Activated T-helper 1 cell treated with anti-CD3 and anti-CD28 coated beads, Interleukin-12 subunit alpha, Interleukin-12 subunit beta, Interleukin-2, Interleukin-4 antibody, amounts not matched to agents 30 ng/mL and 10 ng/mL and 1 ng/mL, durations not matched to agents 14 hours and 24 hours and 36 hours (primary cell): ENCODE measurements at regions not wholly inside any gene's neighbourhood (a gene's known extent, or its start where the extent isn't known, plus 50 kb on each side); places are given as distances from the start of the nearest gene placed in this dataset.

Experiments
- DNase-seq: peaks from one replicate; pipeline ENCODE4 v3.0.0; 2021; ENCODE audit warnings: low spot score
- H3K27ac Mint-ChIP-seq: one replicate; pipeline ENCODE4 v1.8.0; 2021; ENCODE audit warnings: mild to moderate bottlenecking, mixed read lengths
- H3K27me3 Mint-ChIP-seq: one replicate; pipeline ENCODE4 v1.8.0; 2022; ENCODE audit warnings: mild to moderate bottlenecking, moderate library complexity, mixed read lengths; ENCODE audit not compliant: insufficient read depth
- H3K36me3 Mint-ChIP-seq: one replicate; pipeline ENCODE4 v1.8.0; 2021; ENCODE audit warnings: low read depth, mixed read lengths
- H3K4me1 Mint-ChIP-seq: one replicate; pipeline ENCODE4 v1.8.0; 2021; ENCODE audit warnings: low read depth, mixed read lengths
- H3K4me3 Mint-ChIP-seq: one replicate; pipeline ENCODE4 v1.8.0; 2021; ENCODE audit warnings: mild to moderate bottlenecking, moderate library complexity, mixed read lengths
- H3K9me3 Mint-ChIP-seq: one replicate; pipeline ENCODE4 v1.8.0; 2021; ENCODE audit warnings: mixed read lengths
- intact Hi-C: fragments of 100-400 bp; cut with micrococcal nuclease; formaldehyde crosslinking; loops from one replicate; pipeline ENCODE4 v1.15.1; 2024

DNA sequence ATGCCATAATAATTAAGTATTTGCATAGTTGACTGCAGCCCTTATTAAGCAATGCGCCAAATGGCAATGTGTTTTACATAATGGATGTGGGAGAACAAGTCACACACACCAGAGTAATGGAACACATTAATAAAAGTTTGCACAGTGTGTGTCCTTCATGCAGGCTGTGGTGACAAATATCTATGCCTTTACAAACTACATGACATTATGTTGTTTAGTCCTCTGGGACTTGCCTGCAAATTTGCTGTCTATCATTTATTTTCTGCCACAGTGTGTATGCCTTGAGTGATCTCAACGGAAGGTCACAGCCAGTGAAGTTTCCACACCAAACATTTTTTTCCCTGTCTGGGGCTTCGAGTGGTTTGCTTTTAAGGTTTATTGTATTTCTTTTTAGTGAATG is 175.2 kb upstream of the TMEFF2 start:
- Mint-ChIP-seq H3K27ac (no peak overlapping the region), H3K9me3 (no peaks in the 10 kb centered on the region), H3K27me3 (no peaks in the 10 kb centered on the region), H3K4me3 (no peak overlapping the region), H3K36me3 (no peaks in the 10 kb centered on the region), H3K4me1 (no peaks in the 10 kb centered on the region)
- no peak for DNase-seq
- intact Hi-C loops, result no loop called here

DNA sequence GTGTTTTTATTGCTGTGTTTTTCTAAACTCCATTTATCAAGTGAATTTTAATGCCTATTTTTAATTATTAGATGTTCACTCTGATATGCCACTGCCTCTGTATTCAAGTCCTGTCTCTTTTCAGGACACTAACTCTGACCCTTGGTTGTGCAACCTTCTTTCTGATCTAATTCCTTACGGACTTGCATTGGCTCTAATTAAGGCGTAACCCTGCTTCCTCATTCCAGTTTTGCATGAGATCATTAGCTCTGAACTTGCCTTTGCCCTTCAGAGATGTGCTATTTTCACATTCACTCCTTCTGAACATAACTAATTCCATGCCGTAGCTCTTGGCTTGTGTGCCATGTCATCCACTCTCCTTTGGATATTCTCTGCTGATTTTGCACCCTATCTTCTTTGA is 162.5 kb upstream of the TMEFF2 start:
- no peaks in the 10 kb centered on the region for H3K4me1 Mint-ChIP-seq
- H3K9me3 Mint-ChIP-seq, result no peaks in the 10 kb centered on the region
- DNase-seq, result no peak
- no peak overlapping the region for H3K4me3 Mint-ChIP-seq
- H3K27me3 Mint-ChIP-seq, result no peaks in the 10 kb centered on the region
- H3K27ac Mint-ChIP-seq, result no peak overlapping the region
- no peaks in the 10 kb centered on the region for H3K36me3 Mint-ChIP-seq
- intact Hi-C loops, result no loop called here

DNA sequence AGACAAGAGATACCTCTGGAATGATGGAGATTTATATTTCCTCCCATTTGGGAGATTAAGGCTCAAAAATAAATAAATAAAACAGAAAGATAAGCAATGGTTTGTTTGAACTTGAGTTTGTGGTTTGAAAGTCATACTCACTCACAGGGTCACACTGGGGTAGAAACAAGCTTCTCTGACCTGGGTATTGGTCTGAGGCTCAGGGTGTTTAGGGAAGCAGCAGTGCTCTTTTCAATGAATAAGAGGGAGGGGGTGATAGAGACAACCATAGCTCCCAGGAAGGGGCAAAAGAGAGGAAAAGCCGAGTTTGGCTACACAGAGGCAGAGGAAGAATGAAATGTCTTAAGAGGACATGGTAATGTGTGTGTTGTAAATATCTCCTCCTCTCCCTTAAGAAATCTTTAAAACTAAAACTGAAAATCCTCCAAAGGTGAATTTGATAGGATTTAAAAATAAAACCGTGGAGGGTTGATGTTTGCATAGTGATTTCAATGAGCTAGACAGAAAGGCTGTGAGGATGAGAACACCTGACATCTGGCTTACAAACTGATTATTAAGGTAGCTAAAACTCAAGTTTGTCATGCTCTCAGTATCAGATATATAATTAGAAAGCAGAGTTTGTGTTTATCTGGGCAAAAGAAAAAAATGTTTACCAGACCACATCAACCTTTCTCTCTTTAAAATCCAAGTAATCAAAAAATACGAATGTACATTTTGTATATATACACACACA is 159.9 kb upstream of the TMEFF2 start:
- Mint-ChIP-seq H3K4me1 (no peaks in the 10 kb centered on the region), H3K4me3 (no peak overlapping the region), H3K27me3 (no peaks in the 10 kb centered on the region), H3K36me3 (no peaks in the 10 kb centered on the region), H3K27ac (no peak overlapping the region), H3K9me3 (no peaks in the 10 kb centered on the region)
- no peak for DNase-seq
- intact Hi-C loops, result no loop called here

GRCh38 chr2:192347542-192347941 is 152.8 kb upstream of the TMEFF2 start:
- Mint-ChIP-seq H3K4me1 (no peaks in the 10 kb centered on the region), H3K27ac (no peak overlapping the region), H3K27me3 (no peaks in the 10 kb centered on the region), H3K4me3 (no peak overlapping the region), H3K9me3 (no peaks in the 10 kb centered on the region), H3K36me3 (no peaks in the 10 kb centered on the region)
- DNase-seq, result no peak
- intact Hi-C loops, result no loop called here

- intact Hi-C loops, result no loop called here
- no peaks in the 10 kb centered on the region for H3K4me1 Mint-ChIP-seq
- no peak for DNase-seq
- H3K27me3 Mint-ChIP-seq, result no peaks in the 10 kb centered on the region
- H3K4me3 Mint-ChIP-seq, result no peak overlapping the region
- H3K36me3 Mint-ChIP-seq, result no peaks in the 10 kb centered on the region
- no peaks in the 10 kb centered on the region for H3K9me3 Mint-ChIP-seq
- H3K27ac Mint-ChIP-seq, result no peak overlapping the region
Measured at GRCh38 chr2:192345287-192345686, 150.6 kb upstream of the TMEFF2 start.

DNA sequence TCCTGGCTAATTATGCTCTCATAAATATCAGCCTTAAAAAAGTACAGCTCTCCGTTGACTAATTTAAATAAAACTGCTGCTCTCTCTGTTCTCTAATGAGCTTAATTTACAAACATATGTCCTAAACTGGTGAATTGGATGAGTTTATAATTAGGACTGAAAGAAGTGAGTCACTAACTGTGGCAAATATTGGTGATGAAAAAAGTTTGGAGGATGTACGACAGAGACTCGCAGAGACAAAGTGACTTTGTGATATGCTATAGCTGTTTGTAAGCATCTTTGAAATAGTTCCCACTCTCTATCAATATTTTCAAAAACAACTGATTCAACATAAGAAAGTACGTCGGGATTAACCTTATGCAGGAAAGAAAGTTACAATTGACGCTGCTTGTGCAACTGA is 138.9 kb upstream of the TMEFF2 start:
- Mint-ChIP-seq H3K4me1 (no peaks in the 10 kb centered on the region), H3K9me3 (no peaks in the 10 kb centered on the region), H3K36me3 (no peaks in the 10 kb centered on the region), H3K27ac (no peak overlapping the region), H3K4me3 (no peak overlapping the region), H3K27me3 (no peaks in the 10 kb centered on the region)
- intact Hi-C loops, result no loop called here
- no peak for DNase-seq

- intact Hi-C loops, result no loop called here
- H3K9me3 Mint-ChIP-seq, result no peaks in the 10 kb centered on the region
- no peak overlapping the region for H3K4me3 Mint-ChIP-seq
- H3K4me1 Mint-ChIP-seq, result no peaks in the 10 kb centered on the region
- DNase-seq, result no peak
- H3K27me3 Mint-ChIP-seq, result no peaks in the 10 kb centered on the region
- no peak overlapping the region for H3K27ac Mint-ChIP-seq
- H3K36me3 Mint-ChIP-seq, result no peaks in the 10 kb centered on the region
Measured at GRCh38 chr2:192328297-192328696, 133.6 kb upstream of the TMEFF2 start.

GRCh38 chr2:192327576-192327975 is 132.8 kb upstream of the TMEFF2 start:
- Mint-ChIP-seq H3K9me3 (no peaks in the 10 kb centered on the region), H3K36me3 (no peaks in the 10 kb centered on the region), H3K4me1 (no peaks in the 10 kb centered on the region), H3K4me3 (no peak overlapping the region), H3K27ac (no peak overlapping the region), H3K27me3 (no peaks in the 10 kb centered on the region)
- no peak for DNase-seq
- intact Hi-C loops, result no loop called here

- no peak overlapping the region for H3K27ac Mint-ChIP-seq
- no peak for DNase-seq
- no peaks in the 10 kb centered on the region for H3K27me3 Mint-ChIP-seq
- no peaks in the 10 kb centered on the region for H3K9me3 Mint-ChIP-seq
- H3K36me3 Mint-ChIP-seq, result no peaks in the 10 kb centered on the region
- H3K4me3 Mint-ChIP-seq, result no peak overlapping the region
- intact Hi-C loops, result no loop called here
- no peaks in the 10 kb centered on the region for H3K4me1 Mint-ChIP-seq
Measured at GRCh38 chr2:192315543-192315942, 120.8 kb upstream of the TMEFF2 start.

- no peak overlapping the region for H3K27ac Mint-ChIP-seq
- H3K9me3 Mint-ChIP-seq, result no peaks in the 10 kb centered on the region
- intact Hi-C loops, result no loop called here
- H3K4me3 Mint-ChIP-seq, result no peak overlapping the region
- H3K27me3 Mint-ChIP-seq, result no peaks in the 10 kb centered on the region
- DNase-seq, result no peak
- no peaks in the 10 kb centered on the region for H3K4me1 Mint-ChIP-seq
- no peaks in the 10 kb centered on the region for H3K36me3 Mint-ChIP-seq
Measured at GRCh38 chr2:192314800-192315481, 120.2 kb upstream of the TMEFF2 start.

GRCh38 chr2:192313773-192314172 is 119.0 kb upstream of the TMEFF2 start:
- intact Hi-C loops, result no loop called here
- H3K4me3 Mint-ChIP-seq, result no peak overlapping the region

DNA sequence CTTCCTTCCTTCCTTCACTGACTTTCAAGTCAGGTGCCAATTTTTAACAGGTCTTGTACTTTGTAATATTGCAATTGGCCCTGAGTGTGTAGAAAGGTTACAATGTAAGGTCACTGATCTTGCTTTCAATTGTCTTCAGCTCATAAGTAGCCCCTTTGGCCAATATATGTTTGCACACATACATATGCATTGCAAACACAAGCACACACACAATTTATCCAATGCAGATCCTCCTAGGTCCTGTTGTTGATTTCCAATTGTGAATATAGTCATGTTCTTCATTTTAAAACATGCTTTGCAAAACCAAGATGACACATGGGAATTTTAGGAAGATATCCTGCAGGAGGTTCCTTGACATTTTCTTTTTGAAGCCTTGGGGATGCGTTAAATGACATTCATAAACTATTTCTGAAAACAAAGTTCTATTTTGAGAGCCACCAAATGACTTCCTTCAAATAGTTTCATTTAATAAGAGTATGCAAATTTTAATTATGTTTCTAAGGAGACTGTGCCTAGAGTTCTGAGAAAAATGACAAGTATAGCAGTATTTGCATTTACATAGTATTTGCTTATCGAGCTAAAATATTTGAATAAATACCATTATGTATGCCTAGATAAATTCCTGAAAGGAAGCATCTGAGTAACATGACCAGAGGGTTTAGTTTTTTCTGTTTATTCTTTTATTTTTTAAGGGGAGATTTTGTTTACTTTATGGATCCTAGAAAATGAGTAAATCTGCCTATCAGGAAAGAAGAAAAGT is 117.1 kb upstream of the TMEFF2 start:
- Mint-ChIP-seq H3K9me3 (no peaks in the 10 kb centered on the region), H3K4me1 (no peaks in the 10 kb centered on the region), H3K27ac (no peak overlapping the region), H3K27me3 (no peaks in the 10 kb centered on the region), H3K4me3 (no peak overlapping the region), H3K36me3 (no peaks in the 10 kb centered on the region)
- intact Hi-C loops, result no loop called here
- DNase-seq, result no peak

More at GRCh38 chr2:192313773-192314172, 119.0 kb upstream of the TMEFF2 start:
- DNase-seq, result no peak
- no peak overlapping the region for H3K27ac Mint-ChIP-seq
- no peaks in the 10 kb centered on the region for H3K4me1 Mint-ChIP-seq
- H3K27me3 Mint-ChIP-seq, result no peaks in the 10 kb centered on the region
- no peaks in the 10 kb centered on the region for H3K9me3 Mint-ChIP-seq
- no peaks in the 10 kb centered on the region for H3K36me3 Mint-ChIP-seq

- H3K27ac Mint-ChIP-seq, result no peak overlapping the region
- no peak overlapping the region for H3K4me3 Mint-ChIP-seq
- no peak for DNase-seq
- no peaks in the 10 kb centered on the region for H3K9me3 Mint-ChIP-seq
- intact Hi-C loops, result no loop called here
- no peaks in the 10 kb centered on the region for H3K4me1 Mint-ChIP-seq
- no peaks in the 10 kb centered on the region for H3K36me3 Mint-ChIP-seq
- H3K27me3 Mint-ChIP-seq, result no peaks in the 10 kb centered on the region
Measured at GRCh38 chr2:192307530-192307929, 112.8 kb upstream of the TMEFF2 start.
